ENCODE measurements at regions not wholly inside any gene's neighbourhood (a gene's known extent, or its start where the extent isn't known, plus 50 kb on each side); places are given as distances from the start of the nearest gene placed in this dataset.

- Histone ChIP-seq H3K27me3 (replicated peaks; ENCODE audit: insufficient read depth, low read length) (no peaks in the 10 kb centered on the region), H3K4me3 (ENCODE audit: low read length) (no peak overlapping the region), H3K4me2 (ENCODE audit: low read depth, low read length) (no peak overlapping the region), H3F3A (ENCODE audit: insufficient read depth, low read length) (no peaks in the 10 kb centered on the region), H3K9me2 (replicated peaks; ENCODE audit: insufficient read depth, low read length) (no peaks in the 10 kb centered on the region), H3K9ac (ENCODE audit: low read length) (no peak overlapping the region), H3K9me3 (replicated peaks; ENCODE audit: insufficient read depth, low read length) (no peaks in the 10 kb centered on the region), H3K36me3 (replicated peaks; ENCODE audit: insufficient read depth, low read length) (no peaks in the 10 kb centered on the region), H2AFZ (ENCODE audit: low read length) (no peak overlapping the region), H4K20me1 (ENCODE audit: insufficient read depth, low read length) (no peaks in the 10 kb centered on the region), H3K79me2 (ENCODE audit: low read length) (no peaks in the 10 kb centered on the region), H3K27ac (ENCODE audit: low read length) (no peak overlapping the region), H3K4me1 (ENCODE audit: low read length) (0 out of 2 replicates have a peak, but pooled peaks cover 3% of the 10 kb centered on the region)
- DNase-seq: no peak
- TF ChIP-seq, protein P1, sequence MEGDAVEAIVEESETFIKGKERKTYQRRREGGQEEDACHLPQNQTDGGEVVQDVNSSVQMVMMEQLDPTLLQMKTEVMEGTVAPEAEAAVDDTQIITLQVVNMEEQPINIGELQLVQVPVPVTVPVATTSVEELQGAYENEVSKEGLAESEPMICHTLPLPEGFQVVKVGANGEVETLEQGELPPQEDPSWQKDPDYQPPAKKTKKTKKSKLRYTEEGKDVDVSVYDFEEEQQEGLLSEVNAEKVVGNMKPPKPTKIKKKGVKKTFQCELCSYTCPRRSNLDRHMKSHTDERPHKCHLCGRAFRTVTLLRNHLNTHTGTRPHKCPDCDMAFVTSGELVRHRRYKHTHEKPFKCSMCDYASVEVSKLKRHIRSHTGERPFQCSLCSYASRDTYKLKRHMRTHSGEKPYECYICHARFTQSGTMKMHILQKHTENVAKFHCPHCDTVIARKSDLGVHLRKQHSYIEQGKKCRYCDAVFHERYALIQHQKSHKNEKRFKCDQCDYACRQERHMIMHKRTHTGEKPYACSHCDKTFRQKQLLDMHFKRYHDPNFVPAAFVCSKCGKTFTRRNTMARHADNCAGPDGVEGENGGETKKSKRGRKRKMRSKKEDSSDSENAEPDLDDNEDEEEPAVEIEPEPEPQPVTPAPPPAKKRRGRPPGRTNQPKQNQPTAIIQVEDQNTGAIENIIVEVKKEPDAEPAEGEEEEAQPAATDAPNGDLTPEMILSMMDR (IDR thresholded peaks at IDR 0.05; ENCODE audit: low read length): no peak
These were observed 1592.9 kb upstream of the TENM3 start for GRCh38 chr4:180650273-180650672.

GRCh38 chr4:180652533-180652932 lies 1590.7 kb upstream of the TENM3 start:
- no peaks in the 10 kb centered on the region for H3F3A ChIP-seq (ENCODE audit: insufficient read depth, low read length)
- H3K9me3 ChIP-seq (replicated peaks; ENCODE audit: insufficient read depth, low read length): no peaks in the 10 kb centered on the region
- H3K4me3 ChIP-seq (ENCODE audit: low read length): no peak overlapping the region
- H3K9ac ChIP-seq (ENCODE audit: low read length): no peak overlapping the region
- no peaks in the 10 kb centered on the region for H4K20me1 ChIP-seq (ENCODE audit: insufficient read depth, low read length)
- no peaks in the 10 kb centered on the region for H3K79me2 ChIP-seq (ENCODE audit: low read length)
- H3K4me1 ChIP-seq (ENCODE audit: low read length): 0 out of 2 replicates have a peak, but pooled peaks cover 3% of the 10 kb centered on the region
- no peak overlapping the region for H2AFZ ChIP-seq (ENCODE audit: low read length)
- TF ChIP-seq EZH2 (optimal IDR thresholded peaks at IDR 0.05; ENCODE audit: low read depth, low read length) (no peak), EZH2phosphoT487 (IDR thresholded peaks at IDR 0.05; ENCODE audit: low read length) (no peak)
- TF ChIP-seq, protein P1 (IDR thresholded peaks at IDR 0.05; ENCODE audit: low read length): no peak
- H3K27me3 ChIP-seq (replicated peaks; ENCODE audit: insufficient read depth, low read length): no peaks in the 10 kb centered on the region
- no peak overlapping the region for H3K4me2 ChIP-seq (ENCODE audit: low read depth, low read length)
- no peak for DNase-seq
- no peaks in the 10 kb centered on the region for H3K36me3 ChIP-seq (replicated peaks; ENCODE audit: insufficient read depth, low read length)
- no peak overlapping the region for H3K27ac ChIP-seq (ENCODE audit: low read length)
- no peaks in the 10 kb centered on the region for H3K9me2 ChIP-seq (replicated peaks; ENCODE audit: insufficient read depth, low read length)

- Histone ChIP-seq H3K27me3 (replicated peaks; ENCODE audit: insufficient read depth, low read length) (no peaks in the 10 kb centered on the region), H3K36me3 (replicated peaks; ENCODE audit: insufficient read depth, low read length) (no peaks in the 10 kb centered on the region), H3K4me2 (ENCODE audit: low read depth, low read length) (no peak overlapping the region), H4K20me1 (ENCODE audit: insufficient read depth, low read length) (no peaks in the 10 kb centered on the region), H3K9me2 (replicated peaks; ENCODE audit: insufficient read depth, low read length) (no peaks in the 10 kb centered on the region), H2AFZ (ENCODE audit: low read length) (no peak overlapping the region), H3K9ac (ENCODE audit: low read length) (no peak overlapping the region), H3F3A (ENCODE audit: insufficient read depth, low read length) (no peaks in the 10 kb centered on the region), H3K79me2 (ENCODE audit: low read length) (no peaks in the 10 kb centered on the region), H3K27ac (ENCODE audit: low read length) (no peak overlapping the region), H3K4me1 (ENCODE audit: low read length) (0 out of 2 replicates have a peak, but pooled peaks cover 3% of the 10 kb centered on the region), H3K9me3 (replicated peaks; ENCODE audit: insufficient read depth, low read length) (no peaks in the 10 kb centered on the region), H3K4me3 (ENCODE audit: low read length) (no peak overlapping the region)
- no peak for DNase-seq
- TF ChIP-seq EZH2phosphoT487 (IDR thresholded peaks at IDR 0.05; ENCODE audit: low read length) (no peak), EZH2 (optimal IDR thresholded peaks at IDR 0.05; ENCODE audit: low read depth, low read length) (no peak)
- TF ChIP-seq, protein P1 (IDR thresholded peaks at IDR 0.05; ENCODE audit: low read length): no peak
These were observed 1587.3 kb upstream of the TENM3 start for GRCh38 chr4:180655886-180656285.

All from MM.1S (cell line).